Esophagus muscularis mucosa (tissue), 3 donors: ENCODE measurements at regions not wholly inside any gene's neighbourhood (a gene's known extent, or its start where the extent isn't known, plus 50 kb on each side); places are given as distances from the start of the nearest gene placed in this dataset.

ENCODE experiments used
- CTCF ChIP-seq, 3 experiments: fragments of 200-600 bp in 2 of 3; fragments of 450-650 bp in 1 of 3; sonication (generic) in 2 of 3; IDR thresholded peaks; one replicate each; pipeline ENCODE4 v1.5.1; 2017 to 2019; ENCODE audit warnings: antibody characterized with exemption in 3 of 3, mild to moderate bottlenecking in 2 of 3, moderate library complexity in 1 of 3
- POLR2AphosphoS5 ChIP-seq, 2 donors: sonication (generic); formaldehyde crosslinking; IDR thresholded peaks; one replicate each; pipeline ENCODE4 v1.6.1; 2017; ENCODE audit warnings: antibody characterized with exemption in 2 of 2

GRCh38 chr12:114976372-114976771 is 292.4 kb upstream of the TBX3 start:
- TF ChIP-seq CTCF (IDR thresholded peaks at IDR 0.05) = no peak
- no peak for TF ChIP-seq POLR2AphosphoS5 (IDR thresholded peaks at IDR 0.05)
